HEK293 (cell line): ENCODE measurements at regions not wholly inside any gene's neighbourhood (a gene's known extent, or its start where the extent isn't known, plus 50 kb on each side); places are given as distances from the start of the nearest gene placed in this dataset.

Experiments used
- CTCF ChIA-PET: fragments of 350-600 bp; formaldehyde crosslinking; extraction: SDS; loops from one replicate; lab custom pipeline; 2021; ENCODE audit warnings: antibody characterized with exemption; lab: Yijun Ruan, JAX
- POLR2A ChIA-PET: fragments of 300-600 bp; formaldehyde crosslinking; extraction: SDS; loops from one replicate; lab custom pipeline; 2020; ENCODE audit warnings: antibody characterized with exemption, inconsistent platforms; lab: Yijun Ruan, JAX
- H3K27ac ChIP-seq: fragments of 200-500 bp; sonication (Bioruptor generic); 2 replicates; pipeline ENCODE4 v1.5.1; 2014; ENCODE audit warnings: low read depth, low read length, control low read depth, inconsistent platforms; ENCODE audit errors: extremely low read depth
- H3K36me3 ChIP-seq, 2 experiments: fragments of 200-500 bp in 1 of 2; sonication (Bioruptor generic) in 1 of 2; 1 replicate in 1 of 2; 2 replicates in 1 of 2; pipeline ENCODE4 v1.5.1; 2014 to 2017; ENCODE audit warnings: inconsistent platforms in 2 of 2, low read length in 2 of 2; ENCODE audit not compliant: control insufficient read depth in 2 of 2, insufficient read depth in 1 of 2
- H3K4me1 ChIP-seq: fragments of 200-500 bp; sonication (Bioruptor generic); 2 replicates; pipeline ENCODE4 v1.5.1; 2014; ENCODE audit warnings: mild to moderate bottlenecking, low read length, inconsistent platforms; ENCODE audit not compliant: control insufficient read depth, insufficient read depth
- H3K4me3 ChIP-seq: 2 replicates; pipeline ENCODE4 v1.5.1; 2011; ENCODE audit warnings: low read depth, mild to moderate bottlenecking, control low read depth, low read length, moderate library complexity
- H3K9me3 ChIP-seq: fragments of 200-500 bp; sonication (Bioruptor generic); 2 replicates; pipeline ENCODE4 v1.5.1; 2014; ENCODE audit warnings: low read depth, low read length, inconsistent platforms; ENCODE audit not compliant: control insufficient read depth, insufficient read depth
- HOXA7 ChIP-seq: sonication (generic); formaldehyde crosslinking; IDR thresholded peaks from 2 replicates; pipeline ENCODE4 v1.8.1; 2022; ENCODE audit warnings: missing genetic modification reagents, borderline replicate concordance
- OVOL3 ChIP-seq: fragments of 450-650 bp; formaldehyde crosslinking; IDR thresholded peaks from 2 replicates; pipeline ENCODE4 v1.5.1; 2016; ENCODE audit warnings: missing biosample characterization, missing genetic modification characterization
- PRDM1 ChIP-seq: fragments of 450-650 bp; formaldehyde crosslinking; IDR thresholded peaks from 2 replicates; pipeline ENCODE4; 2016; ENCODE audit warnings: missing biosample characterization, missing genetic modification characterization
- PRDM2 ChIP-seq: fragments of 450-650 bp; formaldehyde crosslinking; IDR thresholded peaks from 2 replicates; pipeline ENCODE4 v1.5.1; 2016; ENCODE audit warnings: missing biosample characterization, missing genetic modification characterization, borderline replicate concordance
- SP2 ChIP-seq: fragments of 450-650 bp; formaldehyde crosslinking; IDR thresholded peaks from 2 replicates; pipeline ENCODE4 v1.5.1; 2016; ENCODE audit warnings: missing biosample characterization, missing genetic modification characterization
- WT1 ChIP-seq: fragments of 450-650 bp; formaldehyde crosslinking; IDR thresholded peaks from 2 replicates; pipeline ENCODE4 v1.5.1; 2016; ENCODE audit warnings: missing biosample characterization, missing genetic modification characterization
- ZFHX2 ChIP-seq: fragments of 450-650 bp; formaldehyde crosslinking; conservative IDR thresholded peaks from 2 replicates; pipeline ENCODE4 v1.5.1; 2016; ENCODE audit warnings: missing biosample characterization, missing genetic modification characterization
- ZFP69B ChIP-seq: fragments of 450-650 bp; formaldehyde crosslinking; IDR thresholded peaks from 2 replicates; pipeline ENCODE4 v1.5.1; 2016; ENCODE audit warnings: missing biosample characterization, missing genetic modification characterization
- ZNF10 ChIP-seq: fragments of 450-650 bp; formaldehyde crosslinking; IDR thresholded peaks from 2 replicates; pipeline ENCODE4 v1.5.1; 2017; ENCODE audit warnings: missing biosample characterization, missing genetic modification characterization
- ZNF169 ChIP-seq: fragments of 450-650 bp; formaldehyde crosslinking; IDR thresholded peaks from 2 replicates; pipeline ENCODE4 v1.5.1; 2016; ENCODE audit warnings: missing biosample characterization, missing genetic modification characterization
- ZNF174 ChIP-seq: fragments of 450-650 bp; formaldehyde crosslinking; IDR thresholded peaks from 2 replicates; pipeline ENCODE4 v1.5.0; 2017; ENCODE audit warnings: missing biosample characterization, mild to moderate bottlenecking, missing genetic modification characterization
- ZNF18 ChIP-seq: fragments of 450-650 bp; formaldehyde crosslinking; IDR thresholded peaks from 2 replicates; pipeline ENCODE4 v1.5.1; 2016; ENCODE audit warnings: missing biosample characterization, missing genetic modification characterization
- ZNF184 ChIP-seq: fragments of 450-650 bp; IDR thresholded peaks from 2 replicates; pipeline ENCODE4 v1.5.1; 2018; ENCODE audit warnings: missing biosample characterization, mild to moderate bottlenecking, missing genetic modification characterization
- ZNF221 ChIP-seq: fragments of 450-650 bp; formaldehyde crosslinking; IDR thresholded peaks from 2 replicates; pipeline ENCODE4 v1.5.1; 2017; ENCODE audit warnings: missing biosample characterization, missing genetic modification characterization, borderline replicate concordance
- ZNF266 ChIP-seq: fragments of 450-650 bp; formaldehyde crosslinking; IDR thresholded peaks from 2 replicates; pipeline ENCODE4 v1.5.1; 2016; ENCODE audit warnings: missing biosample characterization, missing genetic modification characterization, low read depth
- ZNF302 ChIP-seq: fragments of 450-650 bp; formaldehyde crosslinking; IDR thresholded peaks from 2 replicates; pipeline ENCODE4 v1.5.1; 2016; ENCODE audit warnings: missing biosample characterization, missing genetic modification characterization, low read depth
- ZNF341 ChIP-seq: fragments of 450-650 bp; formaldehyde crosslinking; IDR thresholded peaks from 2 replicates; pipeline ENCODE4; 2016; ENCODE audit warnings: low read depth, missing biosample characterization, missing genetic modification characterization
- ZNF354C ChIP-seq: fragments of 450-650 bp; formaldehyde crosslinking; IDR thresholded peaks from 2 replicates; pipeline ENCODE4 v1.5.1; 2016; ENCODE audit warnings: missing biosample characterization, missing genetic modification characterization, low read depth, borderline replicate concordance
- ZNF426 ChIP-seq: fragments of 450-650 bp; formaldehyde crosslinking; IDR thresholded peaks from 2 replicates; pipeline ENCODE4 v1.5.1; 2017; ENCODE audit warnings: missing biosample characterization, missing genetic modification characterization, mild to moderate bottlenecking, inconsistent platforms, moderate library complexity
- ZNF513 ChIP-seq: fragments of 450-650 bp; IDR thresholded peaks from 2 replicates; pipeline ENCODE4 v1.5.1; 2018; ENCODE audit warnings: missing biosample characterization, missing genetic modification characterization
- ZNF571 ChIP-seq: fragments of 450-650 bp; formaldehyde crosslinking; IDR thresholded peaks from 2 replicates; pipeline ENCODE4 v1.5.0; 2017; ENCODE audit warnings: missing biosample characterization, missing genetic modification characterization
- ZNF664 ChIP-seq: fragments of 450-650 bp; formaldehyde crosslinking; IDR thresholded peaks from 2 replicates; pipeline ENCODE4 v1.5.1; 2016; ENCODE audit warnings: missing biosample characterization, missing genetic modification characterization
- ZNF701 ChIP-seq: fragments of 450-650 bp; formaldehyde crosslinking; IDR thresholded peaks from 2 replicates; pipeline ENCODE4 v1.5.1; 2016; ENCODE audit warnings: missing biosample characterization, missing genetic modification characterization
- TF ChIP-seq, protein P1 (sequence below): fragments of 450-650 bp; formaldehyde crosslinking; IDR thresholded peaks from 2 replicates; pipeline ENCODE4 v1.5.1; 2016; ENCODE audit warnings: missing biosample characterization, missing genetic modification characterization, low read depth

DNA sequence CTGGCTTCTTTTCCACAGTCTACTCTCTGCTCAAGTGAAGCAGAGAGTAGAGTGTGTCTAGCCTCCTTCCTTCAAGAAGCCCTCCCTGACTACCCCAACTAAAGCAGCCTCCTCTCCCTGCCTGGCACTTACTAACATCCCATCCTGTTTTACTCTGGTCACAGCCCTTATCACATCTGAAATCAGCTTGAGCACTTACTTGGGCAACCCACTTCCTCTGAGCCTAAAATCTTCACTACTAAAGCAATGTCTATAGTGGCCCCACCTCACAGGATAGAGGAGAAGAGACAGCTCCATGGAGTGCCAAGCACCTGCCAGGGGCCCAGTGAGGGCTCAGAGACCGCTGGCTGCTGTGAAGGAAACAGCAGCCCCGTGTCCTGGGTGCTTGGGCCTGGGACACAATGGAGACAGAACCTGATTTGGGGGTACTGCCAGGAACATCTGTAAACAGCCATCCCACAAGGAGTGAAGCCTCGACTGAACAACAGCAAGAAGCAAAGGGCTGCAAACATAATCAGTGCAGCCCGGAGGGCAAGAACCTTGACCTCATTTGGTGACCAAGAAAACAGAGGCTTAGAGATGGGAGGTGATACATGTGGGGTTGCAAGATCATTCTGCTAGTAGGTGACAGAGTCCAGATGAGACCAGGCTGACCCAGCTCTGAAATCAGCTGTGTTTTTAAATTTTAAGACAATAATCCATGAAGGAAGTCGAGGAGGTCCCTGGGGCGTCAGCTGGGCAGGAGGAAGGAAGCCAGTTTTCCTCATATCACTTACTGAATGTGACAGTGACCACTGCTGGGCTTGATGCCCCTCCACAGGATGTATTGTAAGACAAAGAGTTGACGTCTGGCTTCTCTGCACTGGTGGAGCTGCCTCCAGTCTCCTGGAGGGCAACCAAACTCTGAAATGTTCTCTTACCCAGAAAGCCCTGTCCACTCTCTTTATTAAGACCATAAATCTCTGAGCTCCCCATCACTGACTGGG is 710.6 kb downstream of the MATN1 start (continued):
- TF ChIP-seq PRDM2 (no peak), ZNF10 (no peak), ZFHX2 (tag by site-specific recombination) (no peak), WT1 (tag by site-specific recombination) (no peak), ZNF266 (tag by site-specific recombination) (no peak), ZNF169 (tag by site-specific recombination) (no peak), ZFP69B (tag by site-specific recombination) (no peak)

DNA sequence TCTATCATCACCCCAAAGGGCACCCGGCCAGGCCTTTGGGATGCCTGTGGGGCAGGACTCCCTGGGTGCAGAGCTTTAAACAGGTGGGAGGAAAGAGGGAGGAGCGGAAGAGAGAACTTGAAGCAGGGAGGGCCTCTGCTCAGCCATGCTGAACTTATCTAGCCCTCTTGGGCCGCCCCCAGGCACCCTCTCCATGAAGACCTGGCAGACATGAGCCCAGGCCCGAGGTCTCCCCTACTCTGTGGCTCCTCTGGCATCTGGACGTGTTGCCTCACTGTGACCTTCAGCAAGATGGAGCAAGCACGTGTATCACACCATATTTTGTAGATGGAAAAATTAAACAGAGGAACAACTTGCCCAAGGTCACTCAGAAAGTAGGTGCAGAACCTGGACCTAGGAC is 711.4 kb downstream of the MATN1 start:
- ChIA-PET CTCF (no interaction called here), POLR2A (no interaction called here)
- Histone ChIP-seq H3K4me1 (no peaks in the 10 kb centered on the region), H3K27ac (no peak overlapping the region), H3K36me3 (no peaks in the 10 kb centered on the region), H3K4me3 (no peak overlapping the region), H3K9me3 (no peaks in the 10 kb centered on the region)
- no peak for TF ChIP-seq ZFP69B (tag by site-specific recombination)
- no peak for TF ChIP-seq ZNF513 (tag by site-specific recombination)
- no peak for TF ChIP-seq ZNF426 (tag by site-specific recombination)
- TF ChIP-seq ZNF174 (tag by site-specific recombination) = no peak
- no peak for TF ChIP-seq ZNF184 (tag by site-specific recombination)
- TF ChIP-seq ZNF664 = no peak
- TF ChIP-seq ZNF341 = no peak
- no peak for TF ChIP-seq ZNF354C (tag by site-specific recombination)
- TF ChIP-seq ZNF18 (tag by site-specific recombination) = no peak
- no peak for TF ChIP-seq ZNF571 (tag by site-specific recombination)
- no peak for TF ChIP-seq ZNF701
- no peak for TF ChIP-seq ZNF221 (tag by site-specific recombination)
- TF ChIP-seq, protein P1, sequence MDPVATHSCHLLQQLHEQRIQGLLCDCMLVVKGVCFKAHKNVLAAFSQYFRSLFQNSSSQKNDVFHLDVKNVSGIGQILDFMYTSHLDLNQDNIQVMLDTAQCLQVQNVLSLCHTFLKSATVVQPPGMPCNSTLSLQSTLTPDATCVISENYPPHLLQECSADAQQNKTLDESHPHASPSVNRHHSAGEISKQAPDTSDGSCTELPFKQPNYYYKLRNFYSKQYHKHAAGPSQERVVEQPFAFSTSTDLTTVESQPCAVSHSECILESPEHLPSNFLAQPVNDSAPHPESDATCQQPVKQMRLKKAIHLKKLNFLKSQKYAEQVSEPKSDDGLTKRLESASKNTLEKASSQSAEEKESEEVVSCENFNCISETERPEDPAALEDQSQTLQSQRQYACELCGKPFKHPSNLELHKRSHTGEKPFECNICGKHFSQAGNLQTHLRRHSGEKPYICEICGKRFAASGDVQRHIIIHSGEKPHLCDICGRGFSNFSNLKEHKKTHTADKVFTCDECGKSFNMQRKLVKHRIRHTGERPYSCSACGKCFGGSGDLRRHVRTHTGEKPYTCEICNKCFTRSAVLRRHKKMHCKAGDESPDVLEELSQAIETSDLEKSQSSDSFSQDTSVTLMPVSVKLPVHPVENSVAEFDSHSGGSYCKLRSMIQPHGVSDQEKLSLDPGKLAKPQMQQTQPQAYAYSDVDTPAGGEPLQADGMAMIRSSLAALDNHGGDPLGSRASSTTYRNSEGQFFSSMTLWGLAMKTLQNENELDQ (tag by site-specific recombination) = no peak
- no peak for TF ChIP-seq ZNF302 (tag by site-specific recombination)
- no peak for TF ChIP-seq HOXA7 (CRISPR knock-in tag)
- TF ChIP-seq OVOL3 = no peak
- TF ChIP-seq SP2 (tag by site-specific recombination) = no peak
- TF ChIP-seq PRDM1 (tag by site-specific recombination) = no peak
